Activated T-cell treated with anti-CD3 and anti-CD28 coated beads, Interleukin-2, amount 50 U/mL, for 24 hours (primary cell): ENCODE measurements at regions not wholly inside any gene's neighbourhood (a gene's known extent, or its start where the extent isn't known, plus 50 kb on each side); places are given as distances from the start of the nearest gene placed in this dataset.

Experiments
- DNase-seq: peaks from one replicate; pipeline ENCODE4 v3.0.0-alpha.2; 2020
- H3K27ac Mint-ChIP-seq: 2 replicates; pipeline ENCODE4 v1.8.0; 2020; ENCODE audit warnings: mild to moderate bottlenecking, mixed read lengths
- H3K27me3 Mint-ChIP-seq: 2 replicates; pipeline ENCODE4 v1.8.0; 2020; ENCODE audit warnings: mixed read lengths
- H3K36me3 Mint-ChIP-seq: 2 replicates; pipeline ENCODE4 v1.8.0; 2020; ENCODE audit warnings: low read depth, mixed read lengths
- H3K4me1 Mint-ChIP-seq: 2 replicates; pipeline ENCODE4 v1.8.0; 2020; ENCODE audit warnings: low read depth, mixed read lengths
- H3K4me3 Mint-ChIP-seq: 2 replicates; pipeline ENCODE4 v1.8.0; 2020; ENCODE audit warnings: mild to moderate bottlenecking, moderate library complexity, mixed read lengths
- H3K9me3 Mint-ChIP-seq: 2 replicates; pipeline ENCODE4 v1.8.0; 2020; ENCODE audit warnings: mixed read lengths

GRCh38 chr6:14187406-14187805 lies 69.8 kb downstream of the CD83 start:
- Mint-ChIP-seq H3K36me3 (no peaks in the 10 kb centered on the region), H3K4me1 (no peaks in the 10 kb centered on the region), H3K4me3 (no peak overlapping the region), H3K27ac (no peak overlapping the region), H3K27me3 (peaks cover 2% of the 10 kb centered on the region), H3K9me3 (no peaks in the 10 kb centered on the region)
- DNase-seq: no peak

DNA sequence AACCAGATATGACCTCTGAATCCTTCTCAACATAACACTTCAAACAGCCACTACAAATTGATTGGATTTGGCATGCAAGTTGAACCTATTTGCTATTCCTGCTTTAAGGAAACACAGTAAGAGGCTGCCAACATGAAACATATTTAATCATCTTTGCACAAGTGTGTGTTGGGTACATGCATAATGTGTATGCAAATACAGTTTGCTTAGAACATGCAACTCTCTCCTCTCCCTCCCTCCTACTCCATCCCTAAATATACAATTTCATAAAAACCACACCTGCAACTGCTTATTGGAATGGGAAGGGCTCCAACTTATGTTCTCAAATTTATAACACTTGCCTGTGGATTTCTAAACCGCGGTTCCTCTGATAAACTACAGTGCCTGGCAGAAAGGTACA lies 71.5 kb downstream of the CD83 start:
- no peak overlapping the region for H3K4me3 Mint-ChIP-seq
- no peaks in the 10 kb centered on the region for H3K36me3 Mint-ChIP-seq
- H3K27me3 Mint-ChIP-seq: peaks cover 4% of the 10 kb centered on the region
- no peaks in the 10 kb centered on the region for H3K9me3 Mint-ChIP-seq
- no peaks in the 10 kb centered on the region for H3K4me1 Mint-ChIP-seq
- no peak overlapping the region for H3K27ac Mint-ChIP-seq
- DNase-seq: no peak

DNA sequence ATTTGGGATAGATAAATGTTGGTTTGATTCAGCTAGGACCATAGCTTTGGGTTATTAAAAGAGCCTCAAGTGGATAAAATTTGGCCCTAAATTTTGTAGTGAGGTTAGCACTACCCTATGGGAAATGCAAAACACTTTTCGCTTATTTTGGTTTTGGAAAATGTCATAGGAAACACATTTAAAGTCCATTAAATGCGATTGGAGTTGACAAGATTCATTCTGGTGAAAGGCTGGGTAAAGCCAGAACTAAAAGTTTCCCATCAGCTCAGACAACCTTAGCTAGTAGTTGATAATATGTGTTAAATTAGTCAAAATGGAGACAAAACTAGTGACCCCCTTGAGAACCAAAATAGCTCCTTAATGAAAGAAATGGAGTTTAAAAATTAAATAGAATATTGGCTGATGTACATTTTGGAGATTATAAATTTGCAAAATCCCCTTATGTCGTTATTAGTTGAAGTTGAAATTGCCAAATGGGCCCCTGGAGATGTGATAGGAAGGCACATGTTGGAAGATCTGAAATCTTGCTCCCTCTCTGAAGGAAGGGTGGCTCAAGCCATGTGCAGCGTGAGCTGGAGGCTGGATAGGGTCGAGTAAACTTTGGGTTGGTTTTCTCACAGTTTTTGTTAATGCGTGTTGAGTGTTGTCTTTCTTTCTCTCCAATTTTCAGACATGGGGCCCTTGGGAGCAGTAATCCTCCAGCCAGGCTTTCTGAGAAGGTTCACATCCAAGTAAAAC lies 72.8 kb downstream of the CD83 start:
- H3K4me1 Mint-ChIP-seq: no peaks in the 10 kb centered on the region
- no peak overlapping the region for H3K27ac Mint-ChIP-seq
- H3K9me3 Mint-ChIP-seq: no peaks in the 10 kb centered on the region
- H3K4me3 Mint-ChIP-seq: no peak overlapping the region
- peaks cover 4% of the 10 kb centered on the region for H3K27me3 Mint-ChIP-seq
- DNase-seq: no peak
- no peaks in the 10 kb centered on the region for H3K36me3 Mint-ChIP-seq

DNA sequence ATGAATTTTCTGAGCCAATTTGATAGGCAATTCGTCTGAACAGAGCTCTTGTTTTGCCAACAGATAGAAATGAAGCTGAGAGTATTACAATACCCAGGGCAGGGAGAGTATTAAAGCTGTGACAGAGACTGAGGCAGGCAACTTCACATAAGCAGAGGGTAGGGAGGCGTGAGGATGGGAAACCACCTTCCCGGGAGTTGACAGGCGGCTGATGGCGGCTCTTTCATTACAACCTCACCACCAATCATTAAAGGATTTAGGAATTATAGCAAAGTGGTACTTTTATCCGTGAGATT lies 73.3 kb downstream of the CD83 start:
- Mint-ChIP-seq H3K4me3 (no peak overlapping the region), H3K36me3 (no peaks in the 10 kb centered on the region)

GRCh38 chr6:14191761-14192160 lies 74.2 kb downstream of the CD83 start:
- Mint-ChIP-seq H3K27ac (no peak overlapping the region), H3K36me3 (no peaks in the 10 kb centered on the region), H3K4me3 (no peak overlapping the region), H3K27me3 (peaks cover 4% of the 10 kb centered on the region), H3K9me3 (no peaks in the 10 kb centered on the region), H3K4me1 (no peaks in the 10 kb centered on the region)
- no peak for DNase-seq

More for the DNA sequence above, 73.3 kb downstream of the CD83 start:
- Mint-ChIP-seq H3K9me3 (no peaks in the 10 kb centered on the region), H3K27me3 (peaks cover 4% of the 10 kb centered on the region), H3K4me1 (no peaks in the 10 kb centered on the region), H3K27ac (no peak overlapping the region)
- DNase-seq: no peak

- Mint-ChIP-seq H3K4me3 (no peak overlapping the region), H3K27ac (no peak overlapping the region), H3K27me3 (peaks cover 4% of the 10 kb centered on the region), H3K4me1 (no peaks in the 10 kb centered on the region), H3K36me3 (no peaks in the 10 kb centered on the region), H3K9me3 (no peaks in the 10 kb centered on the region)
- DNase-seq: no peak
These were observed 74.7 kb downstream of the CD83 start for GRCh38 chr6:14192216-14192788.

DNA sequence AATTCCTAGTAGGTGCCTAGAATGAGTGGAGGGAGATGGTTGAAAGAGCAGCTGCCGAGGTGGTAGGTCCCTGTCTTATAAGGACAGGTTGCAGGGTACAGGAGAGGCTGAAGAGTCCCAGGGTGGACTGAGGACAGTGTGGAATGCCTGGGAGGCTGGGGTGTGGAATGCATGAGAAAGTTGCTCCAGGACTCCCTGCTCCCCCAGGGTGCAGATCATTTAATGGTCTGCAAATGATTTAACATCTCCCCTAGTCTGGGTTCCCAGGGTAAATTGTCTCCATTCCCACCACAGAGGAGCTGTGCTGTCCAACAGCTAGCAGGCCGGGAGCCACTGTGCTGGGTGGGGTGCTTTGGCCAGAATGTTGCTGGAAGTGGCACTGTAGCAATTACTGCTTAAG lies 76.0 kb downstream of the CD83 start:
- H3K4me3 Mint-ChIP-seq: no peak overlapping the region
- H3K27ac Mint-ChIP-seq: no peak overlapping the region
- H3K4me1 Mint-ChIP-seq: no peaks in the 10 kb centered on the region
- no peaks in the 10 kb centered on the region for H3K9me3 Mint-ChIP-seq
- H3K27me3 Mint-ChIP-seq: peaks cover 4% of the 10 kb centered on the region
- no peak for DNase-seq
- no peaks in the 10 kb centered on the region for H3K36me3 Mint-ChIP-seq

- no peak overlapping the region for H3K27ac Mint-ChIP-seq
- no peaks in the 10 kb centered on the region for H3K9me3 Mint-ChIP-seq
- no peaks in the 10 kb centered on the region for H3K36me3 Mint-ChIP-seq
- H3K27me3 Mint-ChIP-seq: peaks cover 4% of the 10 kb centered on the region
- no peak overlapping the region for H3K4me3 Mint-ChIP-seq
- no peaks in the 10 kb centered on the region for H3K4me1 Mint-ChIP-seq
- DNase-seq: no peak
These were observed 76.9 kb downstream of the CD83 start for GRCh38 chr6:14194483-14194882.

- Mint-ChIP-seq H3K36me3 (no peaks in the 10 kb centered on the region), H3K4me1 (no peaks in the 10 kb centered on the region), H3K9me3 (no peaks in the 10 kb centered on the region), H3K27ac (no peak overlapping the region), H3K27me3 (peaks cover 4% of the 10 kb centered on the region), H3K4me3 (no peak overlapping the region)
- DNase-seq: no peak
These were observed 77.4 kb downstream of the CD83 start for GRCh38 chr6:14194976-14195375.

- DNase-seq: no peak
- no peak overlapping the region for H3K27ac Mint-ChIP-seq
- H3K4me1 Mint-ChIP-seq: no peaks in the 10 kb centered on the region
- peaks cover 4% of the 10 kb centered on the region for H3K27me3 Mint-ChIP-seq
- no peak overlapping the region for H3K4me3 Mint-ChIP-seq
- no peaks in the 10 kb centered on the region for H3K36me3 Mint-ChIP-seq
- no peaks in the 10 kb centered on the region for H3K9me3 Mint-ChIP-seq
These were observed 78.5 kb downstream of the CD83 start for GRCh38 chr6:14196026-14196425.

DNA sequence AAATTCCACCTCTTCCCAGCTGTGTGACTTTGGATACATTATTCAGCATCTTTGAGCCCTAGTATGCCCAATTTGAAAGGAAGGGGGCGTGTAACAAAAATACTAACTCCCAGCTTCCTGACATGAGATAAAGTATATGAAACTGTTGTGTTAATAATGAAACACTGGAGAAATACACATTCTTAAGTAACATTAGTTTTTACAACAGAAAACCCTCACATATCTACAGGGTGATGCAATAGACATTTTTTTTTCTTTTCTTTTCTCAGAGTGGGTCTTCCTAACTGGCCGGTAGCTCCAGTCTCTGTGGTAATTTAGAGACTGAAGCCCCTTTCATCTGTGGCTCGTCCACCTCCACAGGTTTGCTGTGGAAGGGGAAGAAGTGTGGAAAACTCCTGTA lies 79.5 kb downstream of the CD83 start:
- Mint-ChIP-seq H3K9me3 (no peaks in the 10 kb centered on the region), H3K4me3 (no peak overlapping the region), H3K27me3 (peaks cover 4% of the 10 kb centered on the region), H3K27ac (no peak overlapping the region), H3K4me1 (no peaks in the 10 kb centered on the region), H3K36me3 (no peaks in the 10 kb centered on the region)
- no peak for DNase-seq

GRCh38 chr6:14200047-14200446 lies 82.5 kb downstream of the CD83 start:
- H3K36me3 Mint-ChIP-seq: no peaks in the 10 kb centered on the region
- H3K4me1 Mint-ChIP-seq: no peaks in the 10 kb centered on the region
- no peak for DNase-seq
- no peaks in the 10 kb centered on the region for H3K27me3 Mint-ChIP-seq
- H3K9me3 Mint-ChIP-seq: no peaks in the 10 kb centered on the region
- H3K27ac Mint-ChIP-seq: no peak overlapping the region
- no peak overlapping the region for H3K4me3 Mint-ChIP-seq

DNA sequence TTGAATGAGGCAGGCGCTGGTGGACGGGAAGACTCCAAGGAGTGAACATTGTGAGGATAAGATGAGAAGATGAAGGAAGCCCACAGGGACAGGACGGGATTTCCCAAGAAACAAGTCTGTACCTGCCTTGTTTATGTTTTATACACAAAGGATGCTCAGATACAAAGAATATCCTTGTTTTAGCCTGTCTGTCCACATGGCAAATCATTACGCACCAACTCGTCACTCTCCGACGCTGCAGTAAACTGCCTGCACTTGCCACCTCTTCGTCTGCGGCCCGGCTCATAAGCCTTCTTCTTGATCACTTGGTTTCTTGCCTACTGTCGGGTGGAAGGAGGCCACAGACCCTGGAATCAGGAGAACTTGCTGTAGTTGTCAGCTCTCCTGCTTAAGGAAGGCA lies 85.4 kb downstream of the CD83 start:
- peaks cover 13% of the 10 kb centered on the region for H3K4me1 Mint-ChIP-seq
- H3K9me3 Mint-ChIP-seq: no peaks in the 10 kb centered on the region
- H3K36me3 Mint-ChIP-seq: no peaks in the 10 kb centered on the region
- H3K4me3 Mint-ChIP-seq: no peak overlapping the region
- no peak overlapping the region for H3K27ac Mint-ChIP-seq
- no peaks in the 10 kb centered on the region for H3K27me3 Mint-ChIP-seq
- no peak for DNase-seq

GRCh38 chr6:14206391-14206790 lies 88.8 kb downstream of the CD83 start:
- H3K4me3 Mint-ChIP-seq: no peak overlapping the region
- no peaks in the 10 kb centered on the region for H3K27me3 Mint-ChIP-seq
- no peak overlapping the region for H3K27ac Mint-ChIP-seq
- H3K9me3 Mint-ChIP-seq: no peaks in the 10 kb centered on the region
- peaks cover 26% of the 10 kb centered on the region for H3K4me1 Mint-ChIP-seq
- no peak for DNase-seq
- no peaks in the 10 kb centered on the region for H3K36me3 Mint-ChIP-seq

GRCh38 chr6:14207448-14207847 lies 89.9 kb downstream of the CD83 start:
- H3K9me3 Mint-ChIP-seq: no peaks in the 10 kb centered on the region
- H3K4me1 Mint-ChIP-seq: peaks cover 37% of the 10 kb centered on the region
- no peaks in the 10 kb centered on the region for H3K27me3 Mint-ChIP-seq
- no peaks in the 10 kb centered on the region for H3K36me3 Mint-ChIP-seq
- H3K4me3 Mint-ChIP-seq: no peak overlapping the region
- no peak overlapping the region for H3K27ac Mint-ChIP-seq
- no peak for DNase-seq

DNA sequence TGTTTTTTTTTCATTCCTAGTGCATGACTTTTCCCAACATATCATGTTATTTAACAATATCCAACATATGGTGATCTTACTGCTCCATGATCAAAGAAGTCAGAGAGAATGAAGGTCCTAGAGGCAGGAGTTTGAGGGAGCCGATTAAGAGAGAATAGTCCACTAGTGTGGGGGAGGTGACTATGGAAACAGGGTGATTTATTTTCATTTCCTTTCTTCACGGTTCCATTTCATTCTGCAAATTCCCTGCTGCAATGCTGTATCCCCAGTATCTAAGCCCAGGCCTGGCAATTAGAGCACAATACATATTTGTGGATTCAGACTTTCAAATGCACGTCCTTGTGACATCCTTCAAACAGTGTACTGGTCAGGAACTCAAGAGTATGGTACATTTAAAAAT lies 91.4 kb downstream of the CD83 start:
- DNase-seq: no peak
- H3K36me3 Mint-ChIP-seq: no peaks in the 10 kb centered on the region
- H3K9me3 Mint-ChIP-seq: no peaks in the 10 kb centered on the region
- H3K4me1 Mint-ChIP-seq: peaks cover 43% of the 10 kb centered on the region
- H3K27ac Mint-ChIP-seq: no peak overlapping the region
- H3K27me3 Mint-ChIP-seq: no peaks in the 10 kb centered on the region
- no peak overlapping the region for H3K4me3 Mint-ChIP-seq
